Renal pelvis (tissue), 1 donor: ENCODE measurements at regions not wholly inside any gene's neighbourhood (a gene's known extent, or its start where the extent isn't known, plus 50 kb on each side); places are given as distances from the start of the nearest gene placed in this dataset.
"Not testable (repeated sequence)": the region's sequence is repeated elsewhere in the genome, so short reads cannot be mapped to it uniquely, and the experiment has no call there.

ENCODE experiments used
- DNase-seq: peaks from one replicate; pipeline ENCODE4 v3.0.0-alpha.2; 2013

- DNase-seq = no peak
Measured at GRCh38 chr14:98186140-98186539, 1085.9 kb downstream of the BCL11B start.

DNA sequence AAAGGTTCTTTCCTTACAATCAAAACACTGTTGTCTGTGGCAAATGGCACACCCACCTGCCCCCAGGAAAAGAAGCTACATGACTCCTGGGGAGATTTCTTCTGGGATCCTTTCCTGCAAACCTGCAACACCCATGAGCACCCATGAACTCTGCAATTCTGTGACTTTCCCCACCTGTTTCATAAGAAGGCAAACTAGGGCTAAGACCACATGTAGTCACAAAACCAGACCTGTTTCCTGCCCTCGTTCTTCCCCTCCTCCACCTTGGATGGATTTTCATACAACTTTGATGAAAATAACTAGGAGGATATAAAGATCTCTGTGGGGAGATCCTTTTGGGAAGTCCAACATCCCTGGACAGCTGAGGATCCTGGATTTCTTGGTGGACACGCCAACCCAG is 1084.7 kb downstream of the BCL11B start:
- no peak for DNase-seq

- no peak for DNase-seq
Measured at GRCh38 chr14:98189062-98189461, 1082.9 kb downstream of the BCL11B start.

GRCh38 chr14:98189511-98189910 is 1082.5 kb downstream of the BCL11B start:
- DNase-seq = no peak

DNA sequence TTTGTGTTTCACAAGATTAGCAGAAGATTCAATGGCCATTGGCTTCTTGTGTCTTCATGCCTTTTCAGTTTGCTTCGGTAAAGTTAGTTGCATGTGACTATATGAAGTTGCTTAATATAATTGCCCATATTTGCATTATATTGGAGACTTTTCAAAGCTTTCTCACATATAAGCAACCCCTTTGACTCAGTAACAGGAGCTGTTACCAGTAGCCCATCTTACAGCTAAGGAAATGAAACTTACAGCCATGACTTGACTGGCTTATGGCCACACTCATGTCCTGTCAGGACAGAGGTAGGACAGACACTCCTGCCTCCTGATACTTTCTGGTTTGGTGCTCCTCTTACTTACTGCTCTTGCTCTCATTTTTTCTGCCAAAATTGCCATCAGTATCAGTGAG is 1082.1 kb downstream of the BCL11B start:
- no peak for DNase-seq

DNA sequence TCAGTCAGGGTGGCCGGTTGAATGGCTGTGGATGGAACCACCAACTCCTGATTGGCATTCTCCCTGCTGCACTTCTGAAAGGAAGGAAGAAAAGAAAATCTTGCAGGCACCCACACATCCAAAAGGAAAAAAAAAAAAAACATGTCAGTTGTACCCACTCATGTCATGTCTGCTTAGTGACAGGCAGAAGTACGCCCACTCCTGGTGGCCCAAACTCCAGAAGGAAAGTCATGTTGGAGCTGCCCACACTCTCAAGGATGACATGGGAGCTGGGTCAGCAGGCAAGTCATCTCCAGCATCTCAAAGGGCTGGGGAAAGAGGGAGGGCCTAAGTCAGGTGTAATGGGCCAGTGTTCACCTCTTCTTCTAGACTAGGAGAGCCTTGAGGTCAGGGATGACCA is 1079.1 kb downstream of the BCL11B start:
- no peak for DNase-seq

- no peak for DNase-seq
Measured at GRCh38 chr14:98194821-98195220, 1077.2 kb downstream of the BCL11B start.

GRCh38 chr14:98195256-98195655 is 1076.7 kb downstream of the BCL11B start:
- no peak for DNase-seq

GRCh38 chr14:98197933-98198332 is 1074.1 kb downstream of the BCL11B start:
- no peak for DNase-seq

GRCh38 chr14:98198385-98198784 is 1073.6 kb downstream of the BCL11B start:
- DNase-seq = no peak

- peak; percentile 84 for DNase-seq
Measured at GRCh38 chr14:98200601-98201000, 1071.4 kb downstream of the BCL11B start.

- no peak for DNase-seq
Measured at GRCh38 chr14:98203421-98203820, 1068.6 kb downstream of the BCL11B start.

- no peak for DNase-seq
Measured at GRCh38 chr14:98204139-98204538, 1067.9 kb downstream of the BCL11B start.

- no peak for DNase-seq
Measured at GRCh38 chr14:98207415-98207814, 1064.6 kb downstream of the BCL11B start.

DNA sequence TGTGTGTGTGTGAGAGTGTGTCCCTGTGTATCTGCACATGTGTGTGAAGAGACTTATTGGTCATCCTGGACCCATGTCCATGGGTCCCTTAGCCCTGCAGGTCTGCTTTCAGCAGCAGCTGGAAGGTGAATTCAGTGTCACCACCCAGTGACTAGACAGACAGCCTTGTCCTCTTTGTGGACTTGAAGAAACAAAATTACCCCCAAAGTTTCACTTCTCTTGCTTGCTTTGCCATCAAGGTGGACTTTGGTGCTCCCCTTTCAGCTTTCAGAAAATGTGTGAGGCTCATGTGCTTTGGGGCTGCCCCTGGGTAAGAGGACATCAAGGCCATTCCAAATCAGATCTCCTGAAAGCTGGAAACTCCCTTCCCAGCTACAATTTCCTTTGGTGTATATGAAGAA is 1063.8 kb downstream of the BCL11B start:
- no peak for DNase-seq

GRCh38 chr14:98208943-98209342 is 1063.1 kb downstream of the BCL11B start:
- DNase-seq = no peak

GRCh38 chr14:98210045-98210672 is 1061.8 kb downstream of the BCL11B start:
- DNase-seq = no peak

DNA sequence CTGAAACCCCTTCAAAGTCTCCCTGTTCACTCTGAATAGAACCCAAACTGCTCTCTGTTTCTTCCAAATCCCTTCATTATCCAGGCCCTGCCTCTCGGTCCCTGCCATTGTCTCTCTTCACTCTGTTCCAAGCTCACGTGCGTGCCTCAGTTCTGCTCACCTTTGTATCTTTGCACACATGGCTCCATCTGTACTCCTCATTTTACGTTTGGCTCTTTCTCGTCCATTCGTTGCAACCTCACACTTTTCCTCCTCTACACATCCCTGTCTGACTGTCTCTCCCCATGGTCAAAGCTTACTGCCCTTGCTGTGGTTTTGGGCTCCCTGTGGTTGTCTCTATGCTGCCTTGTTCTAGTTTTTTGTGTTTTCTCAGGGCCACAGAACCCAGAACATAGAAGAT is 1054.5 kb downstream of the BCL11B start:
- DNase-seq = no peak

DNA sequence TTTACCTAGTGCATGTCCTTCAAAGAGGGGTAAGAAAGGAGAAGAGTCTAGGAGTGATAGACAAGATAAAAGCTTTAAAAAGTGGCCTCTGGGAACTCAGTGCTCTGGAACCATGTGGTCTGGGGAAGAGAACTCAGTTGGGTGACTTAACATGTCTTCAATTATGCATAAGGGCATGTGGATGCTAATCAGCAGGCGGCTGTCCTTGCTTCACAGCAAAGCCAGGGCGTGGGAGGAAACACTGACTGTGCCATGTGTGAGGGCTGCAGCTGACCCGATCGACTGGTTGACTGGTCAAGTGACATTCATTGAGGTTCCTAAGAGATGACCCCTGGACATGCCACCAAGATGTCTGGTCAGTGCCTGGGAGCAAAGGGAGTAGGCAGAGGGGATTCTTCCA is 1053.8 kb downstream of the BCL11B start:
- DNase-seq = peak; percentile 12

GRCh38 chr14:98219638-98220037 is 1052.4 kb downstream of the BCL11B start:
- DNase-seq = no peak

DNA sequence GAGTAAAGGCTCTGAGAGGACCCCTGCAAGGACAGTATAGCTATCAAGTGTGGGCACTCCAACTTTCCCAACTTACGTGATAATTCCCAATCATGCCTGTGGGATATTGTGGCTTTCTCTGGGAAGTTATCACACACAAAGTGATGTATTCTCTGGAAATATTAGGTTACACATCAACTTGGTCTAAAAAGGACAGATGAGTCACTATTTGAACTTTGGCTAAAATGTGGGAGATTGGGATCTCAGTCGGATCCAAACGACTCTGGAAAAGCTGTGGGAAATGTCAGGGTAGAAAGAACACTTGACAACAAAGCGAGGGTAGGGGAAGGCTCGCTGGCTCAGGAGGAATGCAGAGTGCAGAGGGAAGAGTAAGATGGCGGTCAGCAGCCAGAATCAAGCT is 1048.9 kb downstream of the BCL11B start:
- no peak for DNase-seq

DNA sequence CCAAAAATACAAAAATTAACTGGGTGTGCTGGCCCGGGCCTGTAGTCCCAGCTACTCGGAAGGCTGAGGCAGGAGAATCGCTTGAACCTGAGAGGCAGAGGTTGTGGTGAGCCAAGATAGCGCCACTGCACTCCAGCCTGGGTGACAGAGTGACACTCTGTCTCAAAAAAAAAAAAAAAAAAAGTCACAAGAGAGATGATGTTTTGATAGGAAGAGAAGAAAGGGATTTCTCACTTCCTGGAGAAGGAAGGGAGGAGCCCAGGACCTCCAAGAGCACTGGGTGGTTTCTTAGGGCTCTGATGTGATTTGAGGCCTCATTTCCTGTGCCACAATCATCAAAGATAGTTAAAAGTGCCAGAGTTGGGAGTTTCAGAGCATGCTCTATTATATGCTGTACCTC is 1048.3 kb downstream of the BCL11B start:
- not testable (repeated sequence) for DNase-seq

DNA sequence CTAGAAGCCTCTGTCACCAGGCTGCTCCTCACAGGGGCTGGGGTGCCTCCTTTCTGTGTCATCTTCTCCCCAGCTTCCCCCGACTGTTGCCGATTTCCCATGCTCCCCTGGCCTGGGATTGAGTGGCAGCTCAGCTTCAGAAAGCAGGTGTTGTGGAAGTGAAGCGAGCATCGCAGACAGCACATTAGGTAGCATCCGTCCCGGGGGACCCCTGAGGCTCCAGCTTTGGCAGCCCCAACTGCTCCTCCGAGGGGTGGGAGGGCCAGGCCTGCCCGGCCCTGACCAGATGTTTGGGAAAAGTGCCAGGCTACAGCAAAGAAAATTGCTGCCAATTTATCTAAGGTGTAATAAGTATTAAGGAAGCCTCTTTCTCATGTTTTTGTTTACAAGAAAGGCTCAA is 1045.6 kb downstream of the BCL11B start:
- no peak for DNase-seq

GRCh38 chr14:98227000-98227726 is 1044.8 kb downstream of the BCL11B start:
- no peak for DNase-seq
